Transverse colon (tissue), 4 donors: ENCODE measurements at regions not wholly inside any gene's neighbourhood (a gene's known extent, or its start where the extent isn't known, plus 50 kb on each side); places are given as distances from the start of the nearest gene placed in this dataset.

ENCODE experiments used
- DNase-seq: peaks from one replicate; pipeline ENCODE4 v3.0.0-alpha.2; 2019
- H3K27ac ChIP-seq, 4 donors: fragments of 200-600 bp; sonication (generic); 2 replicates each; pipeline ENCODE4 v1.5.1; 2016 to 2018; ENCODE audit warnings: inconsistent platforms in 4 of 4
- H3K27me3 ChIP-seq: fragments of 200-600 bp; sonication (generic); 2 replicates; pipeline ENCODE4 v1.5.1; 2017; ENCODE audit warnings: inconsistent platforms
- H3K36me3 ChIP-seq, 4 donors: fragments of 200-600 bp; sonication (generic); 2 replicates each; pipeline ENCODE4 v1.5.1; 2017 to 2019; ENCODE audit warnings: inconsistent platforms in 4 of 4
- H3K4me1 ChIP-seq, 4 donors: fragments of 200-600 bp; sonication (generic); 2 replicates each; pipeline ENCODE4 v1.5.1; 2017 to 2020; ENCODE audit warnings: inconsistent platforms in 4 of 4
- H3K4me3 ChIP-seq, 4 donors: fragments of 200-600 bp; sonication (generic); 1 replicate in 1 of 4; 2 replicates in 3 of 4; pipeline versions ENCODE4 v1.5.1 to v1.6.1; 2017 to 2019; ENCODE audit warnings: inconsistent platforms in 4 of 4
- H3K9me3 ChIP-seq, 2 donors: fragments of 200-600 bp; sonication (generic); 2 replicates each; pipeline ENCODE4 v1.5.1; 2017 to 2019; ENCODE audit warnings: inconsistent platforms in 2 of 2
- CTCF ChIP-seq, 5 experiments: fragments of 200-600 bp in 3 of 5; fragments of 450-650 bp in 2 of 5; sonication (generic) in 3 of 5; IDR thresholded peaks; 1 replicate in 2 of 5; 2 replicates in 3 of 5; pipeline ENCODE4 v1.5.1; 2016 to 2017; ENCODE audit warnings: antibody characterized with exemption in 5 of 5, inconsistent platforms in 3 of 5, mild to moderate bottlenecking in 2 of 5, moderate library complexity in 1 of 5
- EP300 ChIP-seq: sonication (generic); formaldehyde crosslinking; IDR thresholded peaks from one replicate; pipeline ENCODE4 v1.6.1; 2017; ENCODE audit warnings: antibody characterized with exemption, low read depth
- POLR2A ChIP-seq: fragments of 450-650 bp; IDR thresholded peaks from one replicate; pipeline ENCODE4 v1.6.1; 2016; ENCODE audit warnings: antibody characterized with exemption, mild to moderate bottlenecking, moderate library complexity
- POLR2AphosphoS5 ChIP-seq, 3 donors: sonication (generic); formaldehyde crosslinking; IDR thresholded peaks; one replicate each; pipeline ENCODE4 v1.6.1; 2016; ENCODE audit warnings: antibody characterized with exemption in 3 of 3
- WGBS, 2 donors: methylation state at CpG; one replicate each; pipeline ENCODE4 v1.1.5; 2018; ENCODE audit warnings: low coverage in 1 of 2; 5-methylcytosine and 5-hydroxymethylcytosine counted together
- in situ Hi-C, 4 donors: fragments of 200-750 bp; cut with MboI; loops; one replicate each; pipeline versions ENCODE4 v1.15.0 to v1.15.1; 2017; ENCODE audit warnings: low sequenced_read_pairs in 3 of 4, low pct_ligation_motif_present in 1 of 4, low pct_unique_long_range_greater_than_20kb in 1 of 4
- intact Hi-C: fragments of 100-400 bp; cut with DNase I; formaldehyde crosslinking; loops from one replicate; pipeline ENCODE4 v1.15.1; 2023; ENCODE audit warnings: low total_unique reads

- 75 to 80% methylated on average over 5 to 13 of the region's 13 CpGs for WGBS, 2 donors
- peak; percentile 65 for DNase-seq
- H3K27ac ChIP-seq = peak overlapping the region in 3 of 4 donors; percentile 24 to 55 (median 51)
- intact Hi-C loops (no loop called here), in situ Hi-C loops (no loop called here)
- peaks cover 0 to 4% (median 1%) of the 10 kb centered on the region in 4 donors for H3K4me1 ChIP-seq
- no peak overlapping the region for H3K4me3 ChIP-seq
- H3K27me3 ChIP-seq = no peaks in the 10 kb centered on the region
- no peaks in the 10 kb centered on the region for H3K36me3 ChIP-seq
- TF ChIP-seq EP300 (no peak), POLR2A (no peak), POLR2AphosphoS5 (IDR thresholded peaks at IDR 0.05) (peak in 1 of 3 donors; percentile 36), CTCF (IDR thresholded peaks at IDR 0.05) (no peak)
- no peaks in the 10 kb centered on the region for H3K9me3 ChIP-seq
Measured at GRCh38 chr7:36784991-36785940, 61.0 kb upstream of the AOAH start.

- Histone ChIP-seq H3K27me3 (no peaks in the 10 kb centered on the region), H3K4me3 (no peak overlapping the region), H3K9me3 (no peaks in the 10 kb centered on the region), H3K4me1 (peaks cover 0 to 4% (median 1%) of the 10 kb centered on the region in 4 donors), H3K36me3 (no peaks in the 10 kb centered on the region), H3K27ac (no peak overlapping the region)
- WGBS, 2 donors = 55 to 60% methylated on average over 5 of the region's 5 CpGs
- TF ChIP-seq EP300 (no peak), CTCF (IDR thresholded peaks at IDR 0.05) (no peak), POLR2AphosphoS5 (IDR thresholded peaks at IDR 0.05) (no peak), POLR2A (peak; percentile 32)
- intact Hi-C loops = no loop called here
- no peak for DNase-seq
- in situ Hi-C loops = no loop called here
Measured at GRCh38 chr7:36781011-36781738, 56.9 kb upstream of the AOAH start.

GRCh38 chr7:36777855-36778254 is 53.6 kb upstream of the AOAH start:
- TF ChIP-seq CTCF (IDR thresholded peaks at IDR 0.05) (no peak), POLR2A (no peak), POLR2AphosphoS5 (IDR thresholded peaks at IDR 0.05) (no peak), EP300 (no peak)
- DNase-seq = no peak
- Histone ChIP-seq H3K36me3 (no peaks in the 10 kb centered on the region), H3K4me1 (no peaks in the 10 kb centered on the region), H3K9me3 (no peaks in the 10 kb centered on the region), H3K27me3 (no peaks in the 10 kb centered on the region), H3K27ac (no peak overlapping the region), H3K4me3 (no peak overlapping the region)
- intact Hi-C loops = no loop called here
- in situ Hi-C loops = no loop called here
- 91% methylated on average over 4 of the region's 4 CpGs; no CpG with 5 or more reads in 1 of the 2 donors for WGBS, 2 donors

- 67 to 81% methylated on average over 7 of the region's 7 CpGs for WGBS, 2 donors
Measured at GRCh38 chr7:36777062-36777461, 52.8 kb upstream of the AOAH start.

More at GRCh38 chr7:36777062-36777461, 52.8 kb upstream of the AOAH start:
- peak; percentile 11 for DNase-seq
- intact Hi-C loops = no loop called here
- no peak overlapping the region for H3K4me3 ChIP-seq
- no peaks in the 10 kb centered on the region for H3K27me3 ChIP-seq
- in situ Hi-C loops = no loop called here
- no peaks in the 10 kb centered on the region for H3K36me3 ChIP-seq
- no peaks in the 10 kb centered on the region for H3K4me1 ChIP-seq
- TF ChIP-seq POLR2AphosphoS5 (IDR thresholded peaks at IDR 0.05) = peak in 1 of 3 donors; percentile 10
- no peak for TF ChIP-seq CTCF (IDR thresholded peaks at IDR 0.05)
- H3K27ac ChIP-seq = peak overlapping the region in 2 of 4 donors; percentile 19 to 20
- no peaks in the 10 kb centered on the region for H3K9me3 ChIP-seq
